Tibial nerve (tissue), 4 donors: ENCODE measurements at regions not wholly inside any gene's neighbourhood (a gene's known extent, or its start where the extent isn't known, plus 50 kb on each side); places are given as distances from the start of the nearest gene placed in this dataset.

Source experiments
- DNase-seq, 2 donors: peaks; one replicate each; pipeline ENCODE4 v3.0.0-alpha.2; 2019; ENCODE audit warnings: low spot score in 2 of 2
- H3K27ac ChIP-seq, 4 donors: fragments of 200-600 bp; sonication (generic) in 3 of 4; one replicate each; pipeline ENCODE4 v1.5.1; 2017 to 2019; ENCODE audit warnings: mild to moderate bottlenecking in 1 of 4
- H3K27me3 ChIP-seq, 2 donors: fragments of 200-600 bp; sonication (generic) in 1 of 2; one replicate each; pipeline versions ENCODE4 v1.5.1 to v1.6.0; 2017 to 2019
- H3K36me3 ChIP-seq, 3 donors: fragments of 200-600 bp; sonication (generic); one replicate each; pipeline ENCODE4 v1.5.1; 2018 to 2019
- H3K4me1 ChIP-seq, 4 donors: fragments of 200-600 bp; sonication (generic) in 3 of 4; one replicate each; pipeline ENCODE4 v1.5.1; 2017 to 2019
- H3K4me3 ChIP-seq, 4 donors: fragments of 200-600 bp; sonication (generic) in 3 of 4; one replicate each; pipeline ENCODE4 v1.5.1; 2017 to 2019; ENCODE audit warnings: mild to moderate bottlenecking in 1 of 4, moderate library complexity in 1 of 4
- H3K9me3 ChIP-seq, 4 donors: fragments of 200-600 bp; sonication (generic) in 3 of 4; one replicate each; pipeline ENCODE4 v1.5.1; 2017 to 2019
- EP300 ChIP-seq, 2 donors: sonication (generic); formaldehyde crosslinking; IDR thresholded peaks; one replicate each; pipeline ENCODE4 v1.6.1; 2017; ENCODE audit warnings: antibody characterized with exemption in 2 of 2, mild to moderate bottlenecking in 1 of 2
- POLR2A ChIP-seq, 2 donors: fragments of 450-650 bp; IDR thresholded peaks; one replicate each; pipeline ENCODE4 v1.6.1; 2017; ENCODE audit warnings: antibody characterized with exemption in 2 of 2, mild to moderate bottlenecking in 2 of 2, moderate library complexity in 2 of 2
- WGBS, 2 donors: methylation state at CpG; one replicate each; pipeline ENCODE4 v1.1.5; 2018; 5-methylcytosine and 5-hydroxymethylcytosine counted together
- TF ChIP-seq, protein P1 (sequence below), 5 experiments: fragments of 200-600 bp in 3 of 5; fragments of 450-650 bp in 2 of 5; sonication (generic) in 3 of 5; IDR thresholded peaks; one replicate each; pipeline ENCODE4 v1.5.1; 2016 to 2019; ENCODE audit warnings: antibody characterized with exemption in 5 of 5, mild to moderate bottlenecking in 3 of 5, moderate library complexity in 2 of 5

DNA sequence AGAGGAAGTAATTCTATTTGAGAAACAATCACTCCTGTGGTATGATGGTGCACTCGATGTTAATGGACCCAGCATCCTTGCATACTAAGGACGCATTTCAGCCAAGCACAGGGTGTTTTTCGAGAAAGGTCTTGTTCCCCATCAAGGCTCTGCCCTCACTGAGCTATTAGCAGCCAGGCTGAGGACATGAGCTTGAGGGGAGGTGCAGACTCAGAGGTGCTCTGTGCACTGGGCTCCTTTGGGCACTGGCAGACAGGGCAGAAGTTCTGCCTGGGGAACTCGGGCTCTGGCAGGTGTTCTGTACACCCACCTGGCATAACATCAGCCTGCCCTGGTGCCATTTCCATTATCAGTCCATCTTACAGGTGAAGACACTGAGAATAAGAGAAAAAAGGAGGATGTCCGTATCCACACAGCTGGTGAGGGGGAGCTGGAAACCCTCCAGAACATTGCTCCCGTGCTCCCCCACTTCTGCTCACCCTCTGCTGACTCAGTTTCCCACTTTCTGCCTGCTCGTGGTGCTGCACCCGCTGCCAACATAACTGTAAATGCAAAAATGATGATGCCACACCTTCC is 92.7 kb upstream of the RET start:
- H3K27me3 ChIP-seq = no peaks in the 10 kb centered on the region
- no peaks in the 10 kb centered on the region for H3K4me1 ChIP-seq
- H3K27ac ChIP-seq = no peak overlapping the region
- 80 to 86% methylated on average over 5 to 8 of the region's 8 CpGs for WGBS, 2 donors
- no peak for TF ChIP-seq EP300 (IDR thresholded peaks at IDR 0.05)
- TF ChIP-seq, protein P1, sequence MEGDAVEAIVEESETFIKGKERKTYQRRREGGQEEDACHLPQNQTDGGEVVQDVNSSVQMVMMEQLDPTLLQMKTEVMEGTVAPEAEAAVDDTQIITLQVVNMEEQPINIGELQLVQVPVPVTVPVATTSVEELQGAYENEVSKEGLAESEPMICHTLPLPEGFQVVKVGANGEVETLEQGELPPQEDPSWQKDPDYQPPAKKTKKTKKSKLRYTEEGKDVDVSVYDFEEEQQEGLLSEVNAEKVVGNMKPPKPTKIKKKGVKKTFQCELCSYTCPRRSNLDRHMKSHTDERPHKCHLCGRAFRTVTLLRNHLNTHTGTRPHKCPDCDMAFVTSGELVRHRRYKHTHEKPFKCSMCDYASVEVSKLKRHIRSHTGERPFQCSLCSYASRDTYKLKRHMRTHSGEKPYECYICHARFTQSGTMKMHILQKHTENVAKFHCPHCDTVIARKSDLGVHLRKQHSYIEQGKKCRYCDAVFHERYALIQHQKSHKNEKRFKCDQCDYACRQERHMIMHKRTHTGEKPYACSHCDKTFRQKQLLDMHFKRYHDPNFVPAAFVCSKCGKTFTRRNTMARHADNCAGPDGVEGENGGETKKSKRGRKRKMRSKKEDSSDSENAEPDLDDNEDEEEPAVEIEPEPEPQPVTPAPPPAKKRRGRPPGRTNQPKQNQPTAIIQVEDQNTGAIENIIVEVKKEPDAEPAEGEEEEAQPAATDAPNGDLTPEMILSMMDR (IDR thresholded peaks at IDR 0.05) = no peak
- no peak for TF ChIP-seq POLR2A (IDR thresholded peaks at IDR 0.05)
- DNase-seq = no peak
- H3K36me3 ChIP-seq = no peaks in the 10 kb centered on the region
- H3K4me3 ChIP-seq = no peak overlapping the region
- H3K9me3 ChIP-seq = peaks cover 0 to 7% (median 0%) of the 10 kb centered on the region in 4 donors

GRCh38 chr10:42984761-42985325 is 92.0 kb upstream of the RET start:
- H3K27me3 ChIP-seq = no peaks in the 10 kb centered on the region
- no peak for DNase-seq
- WGBS, 2 donors = 91 to 95% methylated on average over 12 to 13 of the region's 13 CpGs
- peaks cover 0 to 7% (median 0%) of the 10 kb centered on the region in 4 donors for H3K9me3 ChIP-seq
- TF ChIP-seq, protein P1 (IDR thresholded peaks at IDR 0.05) = no peak
- TF ChIP-seq POLR2A (IDR thresholded peaks at IDR 0.05) (no peak), EP300 (IDR thresholded peaks at IDR 0.05) (no peak)
- H3K27ac ChIP-seq = no peak overlapping the region
- no peak overlapping the region for H3K4me3 ChIP-seq
- no peaks in the 10 kb centered on the region for H3K36me3 ChIP-seq
- H3K4me1 ChIP-seq = no peaks in the 10 kb centered on the region

- Histone ChIP-seq H3K4me1 (no peaks in the 10 kb centered on the region), H3K27ac (no peak overlapping the region), H3K36me3 (no peaks in the 10 kb centered on the region), H3K4me3 (no peak overlapping the region), H3K9me3 (peaks cover 0 to 7% (median 0%) of the 10 kb centered on the region in 4 donors), H3K27me3 (no peaks in the 10 kb centered on the region)
- TF ChIP-seq EP300 (IDR thresholded peaks at IDR 0.05) = no peak
- TF ChIP-seq POLR2A (IDR thresholded peaks at IDR 0.05) = no peak
- TF ChIP-seq, protein P1 (IDR thresholded peaks at IDR 0.05) = no peak
- 81 to 87% methylated on average over 10 to 11 of the region's 11 CpGs for WGBS, 2 donors
- DNase-seq = no peak
Measured at GRCh38 chr10:42985436-42986316, 91.2 kb upstream of the RET start.

- no peak for DNase-seq
- no peaks in the 10 kb centered on the region for H3K27me3 ChIP-seq
- H3K27ac ChIP-seq = no peak overlapping the region
- TF ChIP-seq POLR2A (IDR thresholded peaks at IDR 0.05) = no peak
- TF ChIP-seq EP300 (IDR thresholded peaks at IDR 0.05) = no peak
- TF ChIP-seq, protein P1 (IDR thresholded peaks at IDR 0.05) = no peak
- no peaks in the 10 kb centered on the region for H3K36me3 ChIP-seq
- 67 to 73% methylated on average over 4 of the region's 4 CpGs for WGBS, 2 donors
- peaks cover 0 to 7% (median 0%) of the 10 kb centered on the region in 4 donors for H3K9me3 ChIP-seq
- no peak overlapping the region for H3K4me3 ChIP-seq
- no peaks in the 10 kb centered on the region for H3K4me1 ChIP-seq
Measured at GRCh38 chr10:42986633-42987032, 90.2 kb upstream of the RET start.

DNA sequence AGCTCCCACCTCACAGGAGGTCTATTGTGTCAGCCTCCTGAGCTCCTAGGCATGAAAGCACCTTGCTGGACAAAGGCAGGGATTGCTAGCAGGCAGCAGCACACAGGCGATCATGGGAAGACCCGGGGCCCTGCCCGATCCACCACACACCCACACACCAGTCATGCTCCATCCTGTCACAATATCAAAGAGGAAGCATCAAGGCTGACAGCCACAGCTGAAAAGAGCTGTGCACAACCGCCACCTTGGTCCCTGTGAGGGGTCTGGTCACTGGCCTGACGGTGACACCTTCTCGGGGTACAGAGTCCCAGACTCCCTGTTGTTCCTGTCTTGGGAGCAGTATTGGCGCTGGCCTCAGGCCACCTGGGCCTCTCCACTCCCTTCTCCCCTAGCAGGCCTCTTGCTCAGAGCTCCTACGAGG is 89.7 kb upstream of the RET start:
- no peaks in the 10 kb centered on the region for H3K36me3 ChIP-seq
- no peak overlapping the region for H3K4me3 ChIP-seq
- no peaks in the 10 kb centered on the region for H3K4me1 ChIP-seq
- peaks cover 0 to 7% (median 0%) of the 10 kb centered on the region in 4 donors for H3K9me3 ChIP-seq
- no peak for DNase-seq
- no peaks in the 10 kb centered on the region for H3K27me3 ChIP-seq
- TF ChIP-seq POLR2A (IDR thresholded peaks at IDR 0.05) = no peak
- WGBS, 2 donors = 77 to 91% methylated on average over 8 of the region's 8 CpGs
- no peak overlapping the region for H3K27ac ChIP-seq
